Lower leg skin (tissue), 3 donors: ENCODE measurements at regions not wholly inside any gene's neighbourhood (a gene's known extent, or its start where the extent isn't known, plus 50 kb on each side); places are given as distances from the start of the nearest gene placed in this dataset.
"Not testable (repeated sequence)": the region's sequence is repeated elsewhere in the genome, so short reads cannot be mapped to it uniquely, and the experiment has no call there.

Experiments
- POLR2A ChIP-seq, 2 donors: fragments of 450-650 bp; IDR thresholded peaks; one replicate each; pipeline ENCODE4 v1.6.1; 2016 to 2017; ENCODE audit warnings: antibody characterized with exemption in 2 of 2, mild to moderate bottlenecking in 1 of 2, moderate library complexity in 1 of 2
- TF ChIP-seq, protein P1 (sequence below), 3 donors: fragments of 450-650 bp; IDR thresholded peaks; one replicate each; pipeline ENCODE4 v1.5.1; 2016; ENCODE audit warnings: antibody characterized with exemption in 3 of 3, mild to moderate bottlenecking in 3 of 3, moderate library complexity in 2 of 3

DNA sequence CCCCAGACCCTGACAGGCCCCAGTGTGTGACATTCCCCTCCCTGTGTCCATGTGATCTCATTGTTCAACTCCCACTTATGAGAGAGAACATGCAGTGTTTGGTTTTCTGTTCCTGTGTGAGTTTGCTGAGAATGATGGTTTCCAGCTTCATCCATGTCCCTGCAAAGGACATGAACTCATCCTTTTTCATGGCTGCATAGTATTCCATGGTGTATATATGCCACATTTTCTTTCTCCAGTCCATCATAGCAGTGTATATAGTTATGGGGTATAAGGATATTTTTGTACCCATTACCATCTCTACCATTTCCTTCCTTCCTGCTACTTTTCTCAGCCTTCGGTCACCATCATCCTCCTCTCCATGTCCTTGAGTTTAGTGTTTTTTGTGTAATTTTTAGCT is 192.5 kb downstream of the SHOX start:
- TF ChIP-seq, protein P1, sequence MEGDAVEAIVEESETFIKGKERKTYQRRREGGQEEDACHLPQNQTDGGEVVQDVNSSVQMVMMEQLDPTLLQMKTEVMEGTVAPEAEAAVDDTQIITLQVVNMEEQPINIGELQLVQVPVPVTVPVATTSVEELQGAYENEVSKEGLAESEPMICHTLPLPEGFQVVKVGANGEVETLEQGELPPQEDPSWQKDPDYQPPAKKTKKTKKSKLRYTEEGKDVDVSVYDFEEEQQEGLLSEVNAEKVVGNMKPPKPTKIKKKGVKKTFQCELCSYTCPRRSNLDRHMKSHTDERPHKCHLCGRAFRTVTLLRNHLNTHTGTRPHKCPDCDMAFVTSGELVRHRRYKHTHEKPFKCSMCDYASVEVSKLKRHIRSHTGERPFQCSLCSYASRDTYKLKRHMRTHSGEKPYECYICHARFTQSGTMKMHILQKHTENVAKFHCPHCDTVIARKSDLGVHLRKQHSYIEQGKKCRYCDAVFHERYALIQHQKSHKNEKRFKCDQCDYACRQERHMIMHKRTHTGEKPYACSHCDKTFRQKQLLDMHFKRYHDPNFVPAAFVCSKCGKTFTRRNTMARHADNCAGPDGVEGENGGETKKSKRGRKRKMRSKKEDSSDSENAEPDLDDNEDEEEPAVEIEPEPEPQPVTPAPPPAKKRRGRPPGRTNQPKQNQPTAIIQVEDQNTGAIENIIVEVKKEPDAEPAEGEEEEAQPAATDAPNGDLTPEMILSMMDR (IDR thresholded peaks at IDR 0.05), result not testable (repeated sequence)
- not testable (repeated sequence) for TF ChIP-seq POLR2A (IDR thresholded peaks at IDR 0.05)
